Ascending aorta (tissue), 2 donors: ENCODE measurements at regions not wholly inside any gene's neighbourhood (a gene's known extent, or its start where the extent isn't known, plus 50 kb on each side); places are given as distances from the start of the nearest gene placed in this dataset.

Experiments used
- DNase-seq, 2 donors: peaks; one replicate each; pipeline ENCODE4 v3.0.0-alpha.2; 2019; ENCODE audit warnings: low spot score in 2 of 2
- H3K27ac ChIP-seq, 2 donors: fragments of 200-600 bp; sonication (generic); one replicate each; pipeline ENCODE4 v1.5.1; 2016 to 2017; ENCODE audit warnings: mild to moderate bottlenecking in 1 of 2
- H3K27me3 ChIP-seq: fragments of 200-600 bp; sonication (generic); one replicate; pipeline ENCODE4 v1.5.1; 2017
- H3K36me3 ChIP-seq, 2 donors: fragments of 200-600 bp; sonication (generic); one replicate each; pipeline ENCODE4 v1.5.1; 2016
- H3K4me1 ChIP-seq, 2 donors: fragments of 200-600 bp; sonication (generic); one replicate each; pipeline ENCODE4 v1.5.1; 2016 to 2017; ENCODE audit warnings: mild to moderate bottlenecking in 1 of 2
- H3K4me3 ChIP-seq, 2 donors: fragments of 200-600 bp; sonication (generic); one replicate each; pipeline ENCODE4 v1.5.1; 2016 to 2017; ENCODE audit warnings: mild to moderate bottlenecking in 1 of 2
- H3K9me3 ChIP-seq, 2 donors: fragments of 200-600 bp; sonication (generic); one replicate each; pipeline ENCODE4 v1.5.1; 2016
- CTCF ChIP-seq, 3 experiments: fragments of 200-600 bp in 2 of 3; fragments of 450-650 bp in 1 of 3; sonication (generic) in 2 of 3; IDR thresholded peaks; one replicate each; pipeline ENCODE4 v1.5.1; 2016 to 2019; ENCODE audit warnings: antibody characterized with exemption in 3 of 3, mild to moderate bottlenecking in 1 of 3, moderate library complexity in 1 of 3
- intact Hi-C: fragments of 100-400 bp; cut with DNase I; formaldehyde crosslinking; loops from one replicate; pipeline ENCODE4 v1.15.1; 2023

GRCh38 chr5:118371973-118372831 lies 616.1 kb downstream of the DTWD2 start:
- H3K27me3 ChIP-seq, result no peaks in the 10 kb centered on the region
- no peak for TF ChIP-seq CTCF (IDR thresholded peaks at IDR 0.05)
- H3K9me3 ChIP-seq, result no peaks in the 10 kb centered on the region
- no peaks in the 10 kb centered on the region for H3K4me1 ChIP-seq
- intact Hi-C loops, result no loop called here
- H3K4me3 ChIP-seq, result no peak overlapping the region
- no peak for DNase-seq
- H3K36me3 ChIP-seq, result no peaks in the 10 kb centered on the region
- H3K27ac ChIP-seq, result no peak overlapping the region

DNA sequence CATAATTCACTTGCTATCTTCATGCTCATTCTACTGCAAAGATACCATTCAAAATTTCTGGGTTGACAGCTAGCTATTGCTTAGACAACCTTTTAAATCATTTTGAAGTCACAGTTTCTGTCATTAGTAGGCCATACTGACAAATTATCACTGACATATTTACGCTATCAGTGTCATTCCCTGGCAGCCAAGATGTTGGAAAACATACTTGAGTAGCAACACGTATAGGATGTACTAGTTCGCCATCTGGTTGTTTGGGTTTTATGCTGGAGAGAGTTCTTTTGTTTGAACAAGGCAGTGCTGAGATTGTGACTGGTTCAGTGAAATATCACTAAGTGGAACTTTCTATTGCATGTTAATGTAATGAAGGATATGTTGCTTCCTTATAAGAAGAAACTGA lies 621.9 kb downstream of the DTWD2 start:
- intact Hi-C loops, result no loop called here
- no peak overlapping the region for H3K27ac ChIP-seq
- DNase-seq, result no peak
- no peak overlapping the region for H3K4me3 ChIP-seq
- no peaks in the 10 kb centered on the region for H3K36me3 ChIP-seq
- H3K9me3 ChIP-seq, result no peaks in the 10 kb centered on the region
- H3K4me1 ChIP-seq, result no peaks in the 10 kb centered on the region
- no peak for TF ChIP-seq CTCF (IDR thresholded peaks at IDR 0.05)
- no peaks in the 10 kb centered on the region for H3K27me3 ChIP-seq

DNA sequence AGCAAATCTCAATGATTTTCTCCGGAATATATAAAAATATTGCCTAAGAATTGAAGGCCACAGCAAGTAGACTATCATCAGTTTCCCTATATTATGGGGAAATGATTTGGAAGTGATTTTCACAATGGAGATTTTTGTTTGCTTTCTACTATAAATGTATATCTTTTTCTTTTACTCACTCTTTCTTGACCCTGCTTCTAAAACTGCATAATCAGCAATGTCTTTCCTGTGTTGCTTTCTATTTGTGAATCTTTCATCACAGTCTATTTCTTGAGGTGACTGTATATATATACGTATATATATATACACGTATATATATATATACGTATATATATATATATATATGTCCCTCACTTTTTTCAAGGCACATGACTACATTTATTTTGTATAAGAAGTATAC lies 622.6 kb downstream of the DTWD2 start:
- no peaks in the 10 kb centered on the region for H3K27me3 ChIP-seq
- no peaks in the 10 kb centered on the region for H3K36me3 ChIP-seq
- no peaks in the 10 kb centered on the region for H3K9me3 ChIP-seq
- H3K4me1 ChIP-seq, result no peaks in the 10 kb centered on the region
- DNase-seq, result no peak
- intact Hi-C loops, result no loop called here
- H3K4me3 ChIP-seq, result no peak overlapping the region
- H3K27ac ChIP-seq, result no peak overlapping the region
- TF ChIP-seq CTCF (IDR thresholded peaks at IDR 0.05), result no peak

DNA sequence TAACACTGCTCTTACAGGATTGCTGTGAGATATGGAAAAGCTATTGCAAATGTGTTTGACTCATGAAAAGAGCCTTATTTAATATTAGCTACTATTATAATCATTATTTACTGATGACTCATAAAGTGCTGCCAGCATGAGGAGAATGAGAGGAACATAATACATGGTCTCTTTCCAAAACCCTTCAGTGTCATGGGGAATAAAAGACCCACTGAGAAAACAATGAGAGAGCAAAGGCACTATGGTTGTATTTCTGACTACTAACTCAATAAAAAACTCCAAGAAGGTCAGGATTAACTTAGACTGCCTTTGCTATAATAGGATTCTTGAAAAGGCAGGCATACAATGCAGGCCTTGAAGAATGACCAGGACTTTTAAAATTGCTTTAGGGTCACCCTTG lies 633.5 kb downstream of the DTWD2 start:
- no peak for TF ChIP-seq CTCF (IDR thresholded peaks at IDR 0.05)
- Histone ChIP-seq H3K36me3 (no peaks in the 10 kb centered on the region), H3K4me3 (no peak overlapping the region), H3K9me3 (no peaks in the 10 kb centered on the region), H3K27ac (no peak overlapping the region), H3K27me3 (no peaks in the 10 kb centered on the region), H3K4me1 (no peaks in the 10 kb centered on the region)
- DNase-seq, result no peak
- intact Hi-C loops, result no loop called here

- no peak for TF ChIP-seq CTCF (IDR thresholded peaks at IDR 0.05)
- H3K36me3 ChIP-seq, result no peaks in the 10 kb centered on the region
- no peak overlapping the region for H3K27ac ChIP-seq
- no peaks in the 10 kb centered on the region for H3K9me3 ChIP-seq
- no peak overlapping the region for H3K4me3 ChIP-seq
- intact Hi-C loops, result no loop called here
- no peaks in the 10 kb centered on the region for H3K27me3 ChIP-seq
- no peak for DNase-seq
- no peaks in the 10 kb centered on the region for H3K4me1 ChIP-seq
These were observed 634.4 kb downstream of the DTWD2 start for GRCh38 chr5:118353970-118354369.
